A549 (cell line): ENCODE measurements at regions not wholly inside any gene's neighbourhood (a gene's known extent, or its start where the extent isn't known, plus 50 kb on each side); places are given as distances from the start of the nearest gene placed in this dataset.

Source experiments
- ATAC-seq, 2 experiments: fragments of 200-7000 bp in 1 of 2; fragments of >200 bp in 1 of 2; cut with Nextera tagmentation in 1 of 2; cut with Tn5 transposase in 1 of 2; 3 replicates each; pipeline versions ENCODE4 v1.8.0 to v1.9.1; 2018 to 2020; ENCODE audit warnings: mild to moderate bottlenecking in 1 of 2, moderate library complexity in 1 of 2
- CTCF ChIA-PET: fragments of 300-600 bp; sonication (Branson Sonifier 250); formaldehyde crosslinking; extraction: SDS; loops from one replicate; lab custom pipeline; 2021; ENCODE audit warnings: antibody characterized with exemption, inconsistent platforms; lab: Yijun Ruan, JAX
- POLR2A ChIA-PET: fragments of 350-600 bp; formaldehyde crosslinking; extraction: SDS; loops from one replicate; lab custom pipeline; 2021; ENCODE audit warnings: antibody characterized with exemption, inconsistent platforms; lab: Yijun Ruan, JAX
- DNase-seq, 2 experiments: peaks; one replicate each; pipeline versions ENCODE4 v3.0.0 to v3.0.0-alpha.2; 2011 to 2016; ENCODE audit warnings: low read depth in 1 of 2, low spot score in 1 of 2
- FAIRE-seq: peaks from 2 replicates; lab custom pipeline; 2011; peaks lifted over from hg19 to GRCh38; lab: Jason Lieb, UNC
- H3K27ac ChIP-seq, 2 experiments: fragments of >200 bp; sonication (Bioruptor Twin); formaldehyde crosslinking; 3 replicates each; pipeline ENCODE4 v1.5.1; 2016 to 2017
- H3K4me1 ChIP-seq: fragments of >200 bp; sonication (Bioruptor Twin); formaldehyde crosslinking; 3 replicates; pipeline ENCODE4 v1.6.1; 2016
- H3K4me2 ChIP-seq: fragments of >200 bp; sonication (Bioruptor Twin); formaldehyde crosslinking; 3 replicates; pipeline ENCODE4 v1.6.1; 2016
- H3K4me3 ChIP-seq: fragments of >200 bp; sonication (Bioruptor Twin); formaldehyde crosslinking; 3 replicates; pipeline ENCODE4 v1.5.1; 2016
- H3K9me3 ChIP-seq: fragments of >200 bp; sonication (Bioruptor Twin); formaldehyde crosslinking; 3 replicates; pipeline ENCODE4 v1.6.1; 2016
- CBX2 ChIP-seq: fragments of 200-600 bp; sonication (generic); IDR thresholded peaks from 2 replicates; pipeline ENCODE4 v1.6.1; 2016; ENCODE audit warnings: low read depth, mild to moderate bottlenecking, borderline replicate concordance
- CBX8 ChIP-seq: fragments of 200-600 bp; sonication (generic); IDR thresholded peaks from 2 replicates; pipeline ENCODE4 v1.6.1; 2016
- CHD4 ChIP-seq: fragments of 200-600 bp; sonication (generic); IDR thresholded peaks from 2 replicates; pipeline ENCODE4 v1.6.1; 2016; ENCODE audit warnings: antibody characterized with exemption, mild to moderate bottlenecking, borderline replicate concordance
- EP300 ChIP-seq, 2 experiments: fragments of >200 bp; sonication (Bioruptor Twin); formaldehyde crosslinking; IDR thresholded peaks; 2 replicates in 1 of 2; 3 replicates in 1 of 2; pipeline ENCODE4 v1.6.1; 2016 to 2017
- ESRRA ChIP-seq: fragments of 150-350 bp; IDR thresholded peaks from 2 replicates; pipeline ENCODE4 v1.6.1; 2014; ENCODE audit warnings: mild to moderate bottlenecking, low read length, borderline replicate concordance
- FOSB ChIP-seq: fragments of 250-450 bp; sonication (Bioruptor Pico); IDR thresholded peaks from 2 replicates; pipeline ENCODE4 v1.5.0; 2020; ENCODE audit warnings: mild to moderate bottlenecking, moderate library complexity
- HDAC2 ChIP-seq: fragments of 200-600 bp; sonication (generic); IDR thresholded peaks from 2 replicates; pipeline ENCODE4 v1.6.1; 2016
- HEYL ChIP-seq: fragments of 250-450 bp; sonication (Bioruptor Pico); IDR thresholded peaks from 2 replicates; pipeline ENCODE4 v1.8.0; 2021; ENCODE audit warnings: mild to moderate bottlenecking, moderate library complexity
- HOXA7 ChIP-seq: fragments of 250-450 bp; sonication (Bioruptor Pico); IDR thresholded peaks from 2 replicates; pipeline ENCODE4 v1.5.0; 2020; ENCODE audit warnings: mild to moderate bottlenecking, moderate library complexity
- HOXB13 ChIP-seq: fragments of 250-450 bp; sonication (Bioruptor Pico); IDR thresholded peaks from 2 replicates; pipeline ENCODE4 v1.5.0; 2020; ENCODE audit warnings: low read depth, mild to moderate bottlenecking, moderate library complexity
- KDM5A ChIP-seq: fragments of 200-600 bp; sonication (generic); IDR thresholded peaks from 2 replicates; pipeline ENCODE4 v1.6.1; 2016; ENCODE audit warnings: antibody characterized with exemption, mild to moderate bottlenecking
- NPAS2 ChIP-seq: fragments of 250-450 bp; sonication (Bioruptor Pico); IDR thresholded peaks from 2 replicates; pipeline ENCODE4 v1.8.0; 2022; ENCODE audit warnings: mild to moderate bottlenecking, moderate library complexity, borderline replicate concordance
- POLR2AphosphoS2 ChIP-seq: conservative IDR thresholded peaks from 2 replicates; pipeline ENCODE4 v1.6.1; 2012; ENCODE audit warnings: low read length, improper control_type of control experiment, inconsistent platforms
- RAD21 ChIP-seq, 2 experiments: fragments of >200 bp in 1 of 2; sonication (Bioruptor Twin) in 1 of 2; formaldehyde crosslinking in 1 of 2; IDR thresholded peaks in 1 of 2; conservative IDR thresholded peaks in 1 of 2; 2 replicates in 1 of 2; 3 replicates in 1 of 2; pipeline ENCODE4 v1.6.1; 2012 to 2018; ENCODE audit warnings: inconsistent platforms in 1 of 2
- RNF2 ChIP-seq: fragments of 200-600 bp; sonication (generic); IDR thresholded peaks from 2 replicates; pipeline ENCODE4 v1.6.1; 2016; ENCODE audit warnings: low read depth, mild to moderate bottlenecking, antibody characterized with exemption, moderate library complexity, borderline replicate concordance
- TFCP2L1 ChIP-seq: fragments of 250-450 bp; sonication (Bioruptor Pico); IDR thresholded peaks from 2 replicates; pipeline ENCODE4 v1.5.0; 2021; ENCODE audit warnings: mild to moderate bottlenecking
- TP53 ChIP-seq: fragments of 250-450 bp; sonication (Bioruptor Pico); IDR thresholded peaks from 2 replicates; pipeline ENCODE4 v1.5.0; 2021; ENCODE audit warnings: mild to moderate bottlenecking, moderate library complexity
- WGBS: methylation state at CpG from one replicate; pipeline ENCODE4 v1.1.6; 2017; ENCODE audit errors: missing lambda C conversion rate; 5-methylcytosine and 5-hydroxymethylcytosine counted together
- TF ChIP-seq, protein P1 (sequence below): fragments of >200 bp; sonication (Bioruptor Twin); formaldehyde crosslinking; IDR thresholded peaks from 3 replicates; pipeline ENCODE4 v1.6.1; 2016
- TF ChIP-seq, protein P2 (sequence below): fragments of 200-600 bp; sonication (generic); IDR thresholded peaks from 2 replicates; pipeline ENCODE4 v1.6.1; 2016; ENCODE audit warnings: antibody characterized with exemption, mild to moderate bottlenecking, moderate library complexity
- TF ChIP-seq, protein P3 (sequence below): IDR thresholded peaks from 2 replicates; pipeline ENCODE4 v1.6.1; 2012; ENCODE audit warnings: low read depth, borderline replicate concordance

DNA sequence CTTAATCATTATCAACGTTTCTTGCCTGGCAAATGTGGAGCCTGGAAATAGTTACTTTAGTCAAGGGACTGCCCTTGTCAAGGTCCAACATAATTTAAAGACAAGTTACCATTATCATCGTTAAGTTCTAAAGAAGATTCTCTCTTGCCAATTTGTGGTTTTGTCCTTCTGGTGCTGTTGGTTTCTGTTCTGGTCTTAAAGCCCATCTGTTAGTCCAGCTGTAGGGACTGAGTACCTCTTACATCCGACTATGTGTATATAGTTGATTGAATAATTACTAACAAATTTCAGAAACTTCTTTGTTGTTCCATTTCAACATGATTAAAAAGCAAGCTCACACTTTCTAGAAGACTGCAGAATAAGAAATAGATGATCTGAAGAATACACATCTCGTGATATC is 1854.9 kb downstream of the MAT2B start:
- ATAC-seq, result no peak
- WGBS, result 9% methylated on average over 4 of the region's 4 CpGs
- Histone ChIP-seq H3K4me1 (no peaks in the 10 kb centered on the region), H3K4me2 (no peak overlapping the region), H3K9me3 (no peaks in the 10 kb centered on the region), H3K4me3 (no peak overlapping the region), H3K27ac (no peak overlapping the region)
- no peak for DNase-seq
- TF ChIP-seq CBX8, result no peak
- no peak for TF ChIP-seq RNF2
- no peak for TF ChIP-seq EP300 (IDR thresholded peaks at IDR 0.05)
- TF ChIP-seq, protein P1, sequence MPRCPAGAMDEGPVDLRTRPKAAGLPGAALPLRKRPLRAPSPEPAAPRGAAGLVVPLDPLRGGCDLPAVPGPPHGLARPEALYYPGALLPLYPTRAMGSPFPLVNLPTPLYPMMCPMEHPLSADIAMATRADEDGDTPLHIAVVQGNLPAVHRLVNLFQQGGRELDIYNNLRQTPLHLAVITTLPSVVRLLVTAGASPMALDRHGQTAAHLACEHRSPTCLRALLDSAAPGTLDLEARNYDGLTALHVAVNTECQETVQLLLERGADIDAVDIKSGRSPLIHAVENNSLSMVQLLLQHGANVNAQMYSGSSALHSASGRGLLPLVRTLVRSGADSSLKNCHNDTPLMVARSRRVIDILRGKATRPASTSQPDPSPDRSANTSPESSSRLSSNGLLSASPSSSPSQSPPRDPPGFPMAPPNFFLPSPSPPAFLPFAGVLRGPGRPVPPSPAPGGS, result no peak
- TF ChIP-seq CHD4, result no peak
- no peak for TF ChIP-seq KDM5A
- no peak for TF ChIP-seq RAD21 (conservative IDR thresholded peaks at IDR 0.05 in 1 of 2, IDR thresholded peaks at IDR 0.05 in 1 of 2)
- TF ChIP-seq, protein P2, sequence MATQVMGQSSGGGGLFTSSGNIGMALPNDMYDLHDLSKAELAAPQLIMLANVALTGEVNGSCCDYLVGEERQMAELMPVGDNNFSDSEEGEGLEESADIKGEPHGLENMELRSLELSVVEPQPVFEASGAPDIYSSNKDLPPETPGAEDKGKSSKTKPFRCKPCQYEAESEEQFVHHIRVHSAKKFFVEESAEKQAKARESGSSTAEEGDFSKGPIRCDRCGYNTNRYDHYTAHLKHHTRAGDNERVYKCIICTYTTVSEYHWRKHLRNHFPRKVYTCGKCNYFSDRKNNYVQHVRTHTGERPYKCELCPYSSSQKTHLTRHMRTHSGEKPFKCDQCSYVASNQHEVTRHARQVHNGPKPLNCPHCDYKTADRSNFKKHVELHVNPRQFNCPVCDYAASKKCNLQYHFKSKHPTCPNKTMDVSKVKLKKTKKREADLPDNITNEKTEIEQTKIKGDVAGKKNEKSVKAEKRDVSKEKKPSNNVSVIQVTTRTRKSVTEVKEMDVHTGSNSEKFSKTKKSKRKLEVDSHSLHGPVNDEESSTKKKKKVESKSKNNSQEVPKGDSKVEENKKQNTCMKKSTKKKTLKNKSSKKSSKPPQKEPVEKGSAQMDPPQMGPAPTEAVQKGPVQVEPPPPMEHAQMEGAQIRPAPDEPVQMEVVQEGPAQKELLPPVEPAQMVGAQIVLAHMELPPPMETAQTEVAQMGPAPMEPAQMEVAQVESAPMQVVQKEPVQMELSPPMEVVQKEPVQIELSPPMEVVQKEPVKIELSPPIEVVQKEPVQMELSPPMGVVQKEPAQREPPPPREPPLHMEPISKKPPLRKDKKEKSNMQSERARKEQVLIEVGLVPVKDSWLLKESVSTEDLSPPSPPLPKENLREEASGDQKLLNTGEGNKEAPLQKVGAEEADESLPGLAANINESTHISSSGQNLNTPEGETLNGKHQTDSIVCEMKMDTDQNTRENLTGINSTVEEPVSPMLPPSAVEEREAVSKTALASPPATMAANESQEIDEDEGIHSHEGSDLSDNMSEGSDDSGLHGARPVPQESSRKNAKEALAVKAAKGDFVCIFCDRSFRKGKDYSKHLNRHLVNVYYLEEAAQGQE, result no peak
- TF ChIP-seq NPAS2 (CRISPR knock-in tag), result no peak
- TF ChIP-seq HDAC2, result no peak
- no peak for TF ChIP-seq ESRRA
- TF ChIP-seq POLR2AphosphoS2, result no peak
- no peak for TF ChIP-seq FOSB (CRISPR knock-in tag)
- TF ChIP-seq TFCP2L1 (CRISPR knock-in tag), result no peak
- no peak for TF ChIP-seq CBX2
- no peak for TF ChIP-seq HEYL (CRISPR knock-in tag)
- POLR2A ChIA-PET, result no interaction called here
- CTCF ChIA-PET, result no interaction called here
- no peak for FAIRE-seq

DNA sequence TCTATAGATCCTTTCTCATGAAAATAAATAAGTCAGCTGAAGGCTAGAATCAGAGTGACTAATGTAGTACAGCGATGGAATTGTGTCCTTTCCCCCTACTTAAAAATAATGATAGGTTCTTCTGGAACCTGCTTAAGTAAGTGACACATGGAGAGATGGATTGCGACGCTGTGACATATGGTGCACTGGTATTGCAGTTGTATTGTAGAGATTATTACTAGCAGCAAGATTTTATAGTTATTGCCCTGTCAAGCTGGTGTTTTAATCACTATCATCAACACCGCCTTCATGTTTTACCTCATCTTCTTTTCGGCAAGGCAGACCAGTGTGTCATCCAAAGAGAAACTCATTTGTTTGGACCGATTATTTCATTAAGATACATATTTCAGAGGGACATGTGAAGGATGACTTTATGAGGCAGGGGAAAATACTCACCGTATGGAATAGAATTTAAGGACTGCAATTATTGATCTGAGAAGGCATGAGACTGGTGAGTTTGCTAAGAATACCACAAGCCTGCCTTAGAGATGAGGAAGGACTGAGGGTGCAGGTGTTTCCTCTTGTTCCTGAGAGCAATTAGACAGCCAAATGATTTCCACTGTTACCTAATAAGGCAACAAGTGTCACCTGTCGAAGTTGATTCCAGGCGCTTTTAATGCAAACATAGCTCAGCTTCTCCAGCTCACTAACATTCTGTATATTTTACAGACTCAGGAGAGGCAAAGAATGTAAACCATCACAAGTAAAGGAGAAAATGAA is 1855.5 kb downstream of the MAT2B start:
- 45% methylated on average over 9 of the region's 9 CpGs for WGBS
- H3K4me2 ChIP-seq, result no peak overlapping the region

DNA sequence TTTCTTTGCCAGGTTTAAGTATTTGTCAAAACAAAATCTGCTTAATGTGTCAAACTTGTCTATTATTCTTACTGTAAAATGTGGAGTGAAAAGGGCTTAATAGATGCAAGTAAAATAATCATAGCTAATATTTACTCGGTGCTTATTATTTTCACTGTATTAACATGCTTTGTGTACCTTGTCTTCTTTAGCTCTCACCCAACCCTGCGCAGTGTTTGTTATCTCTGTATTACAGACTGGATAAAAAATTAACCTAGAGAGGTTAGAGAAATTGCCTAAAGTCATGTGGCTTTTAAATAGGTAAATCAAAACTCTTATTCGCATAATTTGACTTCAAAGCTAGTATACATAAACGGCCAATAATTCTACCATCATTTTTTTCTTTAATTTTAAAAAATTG is 1864.8 kb downstream of the MAT2B start:
- no peak for ATAC-seq
- POLR2A ChIA-PET, result no interaction called here
- no peak for DNase-seq
- H3K4me3 ChIP-seq, result no peak overlapping the region
- TF ChIP-seq, protein P2, result no peak
- TF ChIP-seq, protein P3, sequence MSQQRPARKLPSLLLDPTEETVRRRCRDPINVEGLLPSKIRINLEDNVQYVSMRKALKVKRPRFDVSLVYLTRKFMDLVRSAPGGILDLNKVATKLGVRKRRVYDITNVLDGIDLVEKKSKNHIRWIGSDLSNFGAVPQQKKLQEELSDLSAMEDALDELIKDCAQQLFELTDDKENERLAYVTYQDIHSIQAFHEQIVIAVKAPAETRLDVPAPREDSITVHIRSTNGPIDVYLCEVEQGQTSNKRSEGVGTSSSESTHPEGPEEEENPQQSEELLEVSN, result no peak
- no peak for TF ChIP-seq HOXA7 (CRISPR knock-in tag)
- H3K4me1 ChIP-seq, result no peaks in the 10 kb centered on the region
- no peak overlapping the region for H3K27ac ChIP-seq
- CTCF ChIA-PET, result no interaction called here
- H3K9me3 ChIP-seq, result no peaks in the 10 kb centered on the region; the same call in 2 of the 3 replicates
- whole genome bisulfite sequencing, result 10% methylated on average over 4 of the region's 4 CpGs
- no peak for FAIRE-seq
- no peak overlapping the region for H3K4me2 ChIP-seq

More for the DNA sequence above, 1855.5 kb downstream of the MAT2B start:
- no peak overlapping the region for H3K4me3 ChIP-seq
- ATAC-seq (no peak), DNase-seq (no peak)
- no peak for TF ChIP-seq TP53
- no peak for TF ChIP-seq HOXB13 (CRISPR knock-in tag)
- TF ChIP-seq, all 56 proteins: peak for 0
- no peaks in the 10 kb centered on the region; the same call in 2 of the 3 replicates for H3K9me3 ChIP-seq
- no peaks in the 10 kb centered on the region for H3K4me1 ChIP-seq
- H3K27ac ChIP-seq, result no peak overlapping the region
- POLR2A ChIA-PET, result interaction anchor here (0.6 kb wide), 1 partner anchor 386 kb away, joined by 3 read pairs; no protein-coding TSS in a partner anchor
- FAIRE-seq, result no peak
- CTCF ChIA-PET, result no interaction called here
